ENCODE measurements at regions not wholly inside any gene's neighbourhood (a gene's known extent, or its start where the extent isn't known, plus 50 kb on each side); places are given as distances from the start of the nearest gene placed in this dataset.
"Not testable (repeated sequence)": the region's sequence is repeated elsewhere in the genome, so short reads cannot be mapped to it uniquely, and the experiment has no call there.

DNA sequence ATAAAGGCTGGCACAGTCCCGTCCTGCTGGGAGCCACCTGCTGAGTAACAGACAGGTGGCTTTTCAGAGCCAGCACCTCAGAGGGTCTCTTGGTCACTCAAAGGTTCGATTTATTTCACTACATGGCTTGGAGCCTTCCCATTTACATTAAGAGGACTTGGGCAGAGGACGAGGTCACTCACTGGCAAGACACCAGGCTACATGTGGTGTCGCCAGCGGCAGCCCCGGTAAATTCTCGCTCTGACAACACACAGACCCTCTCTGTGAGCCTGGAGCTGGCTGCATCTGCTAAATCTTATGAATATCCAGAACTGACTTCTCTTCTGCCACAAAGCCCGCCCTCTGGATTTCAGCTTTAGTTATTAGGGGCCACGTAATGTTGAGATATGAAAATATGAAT is 254.7 kb downstream of the VAPA start:
- H3K36me3 ChIP-seq (ENCODE audit: control insufficient read depth, low read depth, low read length) = no peaks in the 10 kb centered on the region
- no peak overlapping the region for H3K4me3 ChIP-seq (ENCODE audit: low read length)
- H3K9me3 ChIP-seq (ENCODE audit: control insufficient read depth, low read depth, low read length) = no peaks in the 10 kb centered on the region
- H3K27me3 ChIP-seq (ENCODE audit: control insufficient read depth, insufficient read depth, low read length) = no peaks in the 10 kb centered on the region
- H3K4me1 ChIP-seq (ENCODE audit: control insufficient read depth, low read depth, low read length) = no peaks in the 10 kb centered on the region
- no peak overlapping the region for H3K9ac ChIP-seq (ENCODE audit: low read length)
- no peak overlapping the region for H3K27ac ChIP-seq (ENCODE audit: low read length)

- Histone ChIP-seq H3K4me3 (ENCODE audit: low read length) (no peak overlapping the region), H3K27ac (ENCODE audit: low read length) (no peak overlapping the region), H3K36me3 (ENCODE audit: control insufficient read depth, low read depth, low read length) (no peaks in the 10 kb centered on the region), H3K9me3 (ENCODE audit: control insufficient read depth, low read depth, low read length) (no peaks in the 10 kb centered on the region), H3K4me1 (ENCODE audit: control insufficient read depth, low read depth, low read length) (no peaks in the 10 kb centered on the region), H3K9ac (ENCODE audit: low read length) (no peak overlapping the region), H3K27me3 (ENCODE audit: control insufficient read depth, insufficient read depth, low read length) (no peaks in the 10 kb centered on the region)
These were observed 255.3 kb downstream of the VAPA start for GRCh38 chr18:10169064-10169562.

DNA sequence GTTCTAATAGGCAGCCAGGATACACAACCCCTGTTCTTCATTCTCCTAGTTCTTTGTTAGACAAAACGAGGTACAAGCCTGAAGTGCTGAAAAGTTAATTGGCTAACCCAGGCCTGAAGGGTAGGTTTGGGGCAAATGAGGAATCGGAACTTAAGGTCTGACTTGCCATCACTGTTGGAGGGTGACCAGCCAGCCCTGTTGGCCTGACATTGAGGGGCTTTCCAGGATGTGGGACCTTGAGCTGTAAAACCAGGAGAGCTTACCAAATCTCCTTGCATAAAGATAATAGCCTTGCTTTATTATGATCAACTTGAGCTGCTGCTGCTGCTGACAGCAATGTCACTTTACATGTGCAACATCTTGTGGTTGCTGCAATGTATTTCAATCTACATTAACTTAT is 256.0 kb downstream of the VAPA start:
- no peak overlapping the region for H3K9ac ChIP-seq (ENCODE audit: low read length)
- H3K36me3 ChIP-seq (ENCODE audit: control insufficient read depth, low read depth, low read length) = no peaks in the 10 kb centered on the region
- no peaks in the 10 kb centered on the region for H3K9me3 ChIP-seq (ENCODE audit: control insufficient read depth, low read depth, low read length)
- H3K27me3 ChIP-seq (ENCODE audit: control insufficient read depth, insufficient read depth, low read length) = no peaks in the 10 kb centered on the region
- H3K4me1 ChIP-seq (ENCODE audit: control insufficient read depth, low read depth, low read length) = no peaks in the 10 kb centered on the region
- no peak overlapping the region for H3K27ac ChIP-seq (ENCODE audit: low read length)
- H3K4me3 ChIP-seq (ENCODE audit: low read length) = no peak overlapping the region

DNA sequence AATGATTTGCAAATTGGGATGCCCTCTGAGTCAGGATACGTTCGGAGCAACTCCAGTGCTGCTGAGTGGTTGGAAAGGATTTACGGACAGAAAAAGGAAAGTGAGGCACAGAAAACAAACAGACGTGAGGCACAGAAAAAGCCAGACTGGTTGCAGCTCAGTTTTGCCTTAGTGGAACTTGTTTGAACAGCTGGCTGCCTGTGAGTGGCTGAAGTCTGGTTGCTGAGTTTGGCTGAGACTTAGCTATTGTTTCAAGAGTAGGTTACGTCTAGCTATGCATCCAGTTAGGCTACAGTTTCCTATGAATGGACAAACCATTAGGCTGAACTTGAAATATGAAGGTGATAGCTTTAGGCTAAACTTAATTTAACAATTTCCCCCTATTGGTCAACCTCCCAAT is 256.6 kb downstream of the VAPA start:
- Histone ChIP-seq H3K36me3 (ENCODE audit: control insufficient read depth, low read depth, low read length) (no peaks in the 10 kb centered on the region), H3K27me3 (ENCODE audit: control insufficient read depth, insufficient read depth, low read length) (no peaks in the 10 kb centered on the region), H3K4me1 (ENCODE audit: control insufficient read depth, low read depth, low read length) (no peaks in the 10 kb centered on the region), H3K9ac (ENCODE audit: low read length) (no peak overlapping the region), H3K9me3 (ENCODE audit: control insufficient read depth, low read depth, low read length) (no peaks in the 10 kb centered on the region), H3K4me3 (ENCODE audit: low read length) (no peak overlapping the region), H3K27ac (ENCODE audit: low read length) (no peak overlapping the region)

- not testable (repeated sequence) for H3K4me1 ChIP-seq (ENCODE audit: control insufficient read depth, low read depth, low read length); H3K27me3 ChIP-seq (ENCODE audit: control insufficient read depth, insufficient read depth, low read length); H3K9ac ChIP-seq (ENCODE audit: low read length); H3K27ac ChIP-seq (ENCODE audit: low read length); H3K36me3 ChIP-seq (ENCODE audit: control insufficient read depth, low read depth, low read length); H3K4me3 ChIP-seq (ENCODE audit: low read length); H3K9me3 ChIP-seq (ENCODE audit: control insufficient read depth, low read depth, low read length)
These were observed 261.5 kb downstream of the VAPA start for GRCh38 chr18:10175333-10175732.

GRCh38 chr18:10179326-10179725 is 265.5 kb downstream of the VAPA start:
- not testable (repeated sequence) for H3K27ac ChIP-seq (ENCODE audit: low read length); H3K9ac ChIP-seq (ENCODE audit: low read length); H3K4me1 ChIP-seq (ENCODE audit: control insufficient read depth, low read depth, low read length); H3K4me3 ChIP-seq (ENCODE audit: low read length); H3K9me3 ChIP-seq (ENCODE audit: control insufficient read depth, low read depth, low read length); H3K36me3 ChIP-seq (ENCODE audit: control insufficient read depth, low read depth, low read length); H3K27me3 ChIP-seq (ENCODE audit: control insufficient read depth, insufficient read depth, low read length)

DNA sequence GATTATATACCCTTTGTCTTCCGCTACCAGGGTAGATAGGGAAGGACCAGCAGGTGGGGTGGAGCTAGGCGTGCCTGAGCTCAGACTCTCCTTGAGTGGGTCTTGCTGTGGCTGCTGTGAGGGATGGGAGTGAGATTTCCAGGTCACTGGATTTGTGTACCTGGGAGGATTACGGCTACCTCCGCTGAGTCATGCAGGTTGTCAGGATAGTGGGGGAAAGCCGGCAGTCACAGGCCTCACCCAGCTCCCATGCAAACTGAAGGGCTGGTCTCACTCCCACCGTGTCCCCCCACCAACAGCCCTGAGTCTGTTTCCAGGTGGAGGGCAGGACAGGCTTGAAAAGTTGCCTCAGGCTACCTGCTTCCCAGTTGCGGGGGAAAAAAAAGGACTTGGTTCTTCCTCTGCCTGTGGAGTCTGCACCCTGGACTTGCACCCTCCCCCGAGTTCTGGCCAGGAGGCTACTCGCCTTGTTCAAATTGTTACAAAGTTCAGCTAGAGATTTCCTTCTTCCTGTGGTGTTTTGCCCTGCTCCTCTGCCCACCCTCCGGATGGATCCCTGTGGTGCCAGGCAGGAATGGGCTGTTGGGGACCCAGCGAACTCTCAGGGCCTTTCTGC is 268.3 kb downstream of the VAPA start:
- Histone ChIP-seq H3K9ac (ENCODE audit: low read length) (no peak overlapping the region), H3K27ac (ENCODE audit: low read length) (no peak overlapping the region), H3K27me3 (ENCODE audit: control insufficient read depth, insufficient read depth, low read length) (no peaks in the 10 kb centered on the region), H3K4me1 (ENCODE audit: control insufficient read depth, low read depth, low read length) (peaks cover 8% of the 10 kb centered on the region), H3K36me3 (ENCODE audit: control insufficient read depth, low read depth, low read length) (no peaks in the 10 kb centered on the region), H3K9me3 (ENCODE audit: control insufficient read depth, low read depth, low read length) (no peaks in the 10 kb centered on the region), H3K4me3 (ENCODE audit: low read length) (no peak overlapping the region)

DNA sequence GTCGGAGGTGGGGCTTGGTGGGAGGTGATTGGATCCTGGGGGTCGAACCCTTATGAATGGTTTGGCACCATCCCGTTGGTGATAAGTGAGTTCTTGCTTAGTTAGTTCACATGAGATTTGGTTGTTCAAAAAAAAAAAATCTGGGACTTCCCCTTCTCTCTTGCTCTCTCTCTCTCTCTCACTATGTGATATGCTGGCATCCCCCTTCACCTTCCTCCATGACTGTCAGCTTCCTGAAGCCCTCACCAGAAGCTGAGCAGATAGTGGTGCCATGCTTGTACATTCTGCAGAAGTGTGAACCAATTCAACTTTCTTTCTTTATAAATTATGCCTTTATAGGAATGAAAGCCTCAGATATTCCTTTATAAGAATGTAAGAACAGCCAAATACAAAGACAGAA is 269.7 kb upstream of the APCDD1 start:
- H3K4me1 ChIP-seq (ENCODE audit: control insufficient read depth, low read depth, low read length) = peaks cover 8% of the 10 kb centered on the region

DNA sequence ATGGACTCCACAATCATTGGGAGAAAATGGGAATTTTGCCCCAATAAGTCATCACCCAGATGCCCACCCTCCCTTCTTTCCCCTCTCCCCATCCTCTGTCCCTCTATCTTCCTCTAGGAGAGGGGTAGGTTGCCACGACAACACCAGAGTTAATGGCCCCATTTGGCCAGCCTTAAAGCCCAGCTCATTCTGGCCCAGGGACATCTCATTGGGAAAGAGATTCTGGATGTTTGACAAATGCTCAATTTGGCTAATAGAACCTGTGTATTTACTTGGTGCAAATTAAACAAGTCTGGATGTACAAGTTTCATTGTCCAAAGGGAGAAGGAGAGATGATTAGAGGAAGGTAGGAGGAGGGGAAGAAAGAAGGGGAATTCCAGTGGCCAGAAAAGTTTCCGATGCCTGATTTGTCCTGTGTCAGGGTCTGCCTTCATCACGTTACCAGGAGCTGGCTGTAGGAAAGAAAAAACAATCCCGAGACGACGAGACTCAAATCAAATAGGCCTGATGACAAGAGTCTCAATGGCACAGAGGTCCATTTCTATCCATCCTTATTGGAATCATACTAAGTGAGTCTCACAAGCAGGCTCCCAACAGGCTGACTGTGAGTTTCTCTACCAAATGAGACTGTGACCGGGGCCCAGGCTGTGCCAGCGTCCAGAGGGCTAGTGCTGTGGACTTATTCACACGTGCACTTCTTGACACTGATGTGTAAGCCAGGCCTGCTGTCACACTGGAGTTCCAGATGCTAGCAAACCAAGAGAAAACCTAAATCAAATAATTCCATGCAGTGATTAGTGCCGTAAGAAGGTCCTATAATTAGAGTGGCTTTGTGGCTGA is 265.2 kb upstream of the APCDD1 start:
- Histone ChIP-seq H3K27me3 (ENCODE audit: control insufficient read depth, insufficient read depth, low read length) (no peaks in the 10 kb centered on the region), H3K4me1 (ENCODE audit: control insufficient read depth, low read depth, low read length) (no peaks in the 10 kb centered on the region), H3K9ac (ENCODE audit: low read length) (no peak overlapping the region), H3K36me3 (ENCODE audit: control insufficient read depth, low read depth, low read length) (no peaks in the 10 kb centered on the region), H3K27ac (ENCODE audit: low read length) (no peak overlapping the region), H3K4me3 (ENCODE audit: low read length) (no peak overlapping the region), H3K9me3 (ENCODE audit: control insufficient read depth, low read depth, low read length) (no peaks in the 10 kb centered on the region)

More for the DNA sequence above, 269.7 kb upstream of the APCDD1 start:
- no peak overlapping the region for H3K9ac ChIP-seq (ENCODE audit: low read length)
- no peak overlapping the region for H3K4me3 ChIP-seq (ENCODE audit: low read length)
- no peaks in the 10 kb centered on the region for H3K9me3 ChIP-seq (ENCODE audit: control insufficient read depth, low read depth, low read length)
- H3K27me3 ChIP-seq (ENCODE audit: control insufficient read depth, insufficient read depth, low read length) = no peaks in the 10 kb centered on the region
- H3K36me3 ChIP-seq (ENCODE audit: control insufficient read depth, low read depth, low read length) = no peaks in the 10 kb centered on the region
- H3K27ac ChIP-seq (ENCODE audit: low read length) = no peak overlapping the region

GRCh38 chr18:10190564-10190963 is 263.9 kb upstream of the APCDD1 start:
- H3K27me3 ChIP-seq (ENCODE audit: control insufficient read depth, insufficient read depth, low read length) = no peaks in the 10 kb centered on the region
- H3K9ac ChIP-seq (ENCODE audit: low read length) = no peak overlapping the region
- H3K9me3 ChIP-seq (ENCODE audit: control insufficient read depth, low read depth, low read length) = no peaks in the 10 kb centered on the region
- H3K4me3 ChIP-seq (ENCODE audit: low read length) = no peak overlapping the region
- H3K36me3 ChIP-seq (ENCODE audit: control insufficient read depth, low read depth, low read length) = no peaks in the 10 kb centered on the region
- no peak overlapping the region for H3K27ac ChIP-seq (ENCODE audit: low read length)
- H3K4me1 ChIP-seq (ENCODE audit: control insufficient read depth, low read depth, low read length) = no peaks in the 10 kb centered on the region

GRCh38 chr18:10193444-10193843 is 261.0 kb upstream of the APCDD1 start:
- Histone ChIP-seq H3K27ac (ENCODE audit: low read length) (no peak overlapping the region), H3K9me3 (ENCODE audit: control insufficient read depth, low read depth, low read length) (no peaks in the 10 kb centered on the region), H3K36me3 (ENCODE audit: control insufficient read depth, low read depth, low read length) (no peaks in the 10 kb centered on the region), H3K4me3 (ENCODE audit: low read length) (no peak overlapping the region), H3K27me3 (ENCODE audit: control insufficient read depth, insufficient read depth, low read length) (no peaks in the 10 kb centered on the region), H3K4me1 (ENCODE audit: control insufficient read depth, low read depth, low read length) (no peaks in the 10 kb centered on the region), H3K9ac (ENCODE audit: low read length) (no peak overlapping the region)

DNA sequence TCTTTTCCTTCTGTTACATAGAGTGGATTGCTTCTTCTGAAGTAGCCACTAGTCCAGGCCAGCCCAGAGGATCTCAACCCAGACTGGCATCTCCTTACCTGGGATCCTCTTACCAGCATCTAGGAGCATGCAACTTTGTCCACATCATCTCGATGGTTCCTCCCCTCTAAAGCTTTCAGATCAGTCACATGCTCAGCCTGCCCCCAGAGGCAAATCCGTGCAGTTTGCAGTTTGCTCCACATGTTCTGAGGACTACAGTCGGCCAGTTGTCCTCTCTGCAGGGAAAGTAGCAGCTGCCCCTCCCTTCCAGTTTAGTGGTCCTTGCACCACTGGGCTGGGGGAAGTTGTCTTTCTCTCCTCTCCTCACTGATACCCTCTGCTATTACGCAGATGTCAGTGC is 259.8 kb upstream of the APCDD1 start:
- Histone ChIP-seq H3K27me3 (ENCODE audit: control insufficient read depth, insufficient read depth, low read length) (no peaks in the 10 kb centered on the region), H3K4me3 (ENCODE audit: low read length) (no peak overlapping the region), H3K4me1 (ENCODE audit: control insufficient read depth, low read depth, low read length) (no peaks in the 10 kb centered on the region), H3K36me3 (ENCODE audit: control insufficient read depth, low read depth, low read length) (no peaks in the 10 kb centered on the region), H3K27ac (ENCODE audit: low read length) (no peak overlapping the region), H3K9me3 (ENCODE audit: control insufficient read depth, low read depth, low read length) (no peaks in the 10 kb centered on the region), H3K9ac (ENCODE audit: low read length) (no peak overlapping the region)

Data from iPS-18a (cell line).